GM12878 (cell line): ENCODE measurements at regions not wholly inside any gene's neighbourhood (a gene's known extent, or its start where the extent isn't known, plus 50 kb on each side); places are given as distances from the start of the nearest gene placed in this dataset.

Experiments used
- ATAC-seq: fragments of 200-7000 bp; cut with Tn5 transposase; 3 replicates; pipeline ENCODE4 v1.9.1; 2020; ENCODE audit warnings: mild to moderate bottlenecking, moderate library complexity
- BruUV-seq: library from RNA; stranded (reverse); fragments of 400-500 nt; replicated peaks from 2 replicates; lab custom pipeline; 2021; lab: Mats Ljungman, UMichigan
- CTCF ChIA-PET: fragments of 300-600 bp; sonication (Branson Sonifier 250); formaldehyde crosslinking; extraction: SDS; loops from one replicate; lab custom pipeline; 2021; ENCODE audit warnings: inconsistent platforms; lab: Yijun Ruan, JAX
- POLR2A ChIA-PET: fragments of 350-600 bp; formaldehyde crosslinking; extraction: SDS; loops from one replicate; lab custom pipeline; 2021; ENCODE audit warnings: inconsistent platforms; lab: Charles Lee
- RAD21 ChIA-PET: fragments of 300-600 bp; sonication (Branson Sonifier 250); formaldehyde crosslinking; loops from one replicate; lab custom pipeline; 2023; ENCODE audit warnings: antibody characterized with exemption; ENCODE audit not compliant: unreplicated experiment; lab: Charles Lee
- SMC1A ChIA-PET: fragments of 300-600 bp; sonication (Branson Sonifier 250); formaldehyde crosslinking; loops from one replicate; lab custom pipeline; 2023; ENCODE audit not compliant: unreplicated experiment, uncharacterized antibody; lab: Charles Lee
- DNase-seq: peaks from one replicate; pipeline ENCODE4 v3.0.0-alpha.2; 2011; ENCODE audit warnings: low read depth, low spot score
- FAIRE-seq: peaks from 3 replicates; lab custom pipeline; 2011; peaks lifted over from hg19 to GRCh38; lab: Jason Lieb, UNC
- H2AFZ ChIP-seq: 2 replicates; pipeline ENCODE4 v1.6.0; 2011; ENCODE audit warnings: low read depth, low read length, control low read depth; ENCODE audit not compliant: control insufficient read depth
- H3K27ac ChIP-seq: 2 replicates; pipeline ENCODE4 v1.5.1; 2011; ENCODE audit warnings: control low read depth; ENCODE audit not compliant: control insufficient read depth, insufficient read depth
- H3K27me3 ChIP-seq, 2 experiments: replicated peaks in 1 of 2; 2 replicates each; pipeline versions ENCODE4 v1.6.0 to v1.6.1; 2011; ENCODE audit warnings: low read length in 1 of 2; ENCODE audit not compliant: control insufficient read depth in 2 of 2, insufficient read depth in 2 of 2
- H3K36me3 ChIP-seq, 2 experiments: 2 replicates each; pipeline ENCODE4 v1.5.1; 2011; ENCODE audit warnings: low read length in 1 of 2; ENCODE audit not compliant: control insufficient read depth in 2 of 2, insufficient read depth in 2 of 2
- H3K4me1 ChIP-seq: 2 replicates; pipeline ENCODE4 v1.6.1; 2011; ENCODE audit warnings: mild to moderate bottlenecking, low read length, moderate library complexity, mixed read lengths; ENCODE audit not compliant: control insufficient read depth, insufficient read depth
- H3K4me2 ChIP-seq: 2 replicates; pipeline ENCODE4 v1.6.0; 2011; ENCODE audit warnings: control low read depth; ENCODE audit not compliant: control insufficient read depth, insufficient read depth
- H3K4me3 ChIP-seq: fragments of 200-600 bp; sonication (generic); 2 replicates; pipeline ENCODE4 v1.5.1; 2016
- H3K79me2 ChIP-seq: 2 replicates; pipeline ENCODE4 v1.6.0; 2011; ENCODE audit warnings: low read length; ENCODE audit not compliant: control insufficient read depth, insufficient read depth
- H3K9ac ChIP-seq: 2 replicates; pipeline ENCODE4 v1.8.0; 2011; ENCODE audit warnings: low read length, control low read depth, mixed read lengths; ENCODE audit not compliant: control insufficient read depth, insufficient read depth
- H3K9me3 ChIP-seq: replicated peaks from 3 replicates; pipeline ENCODE4 v1.5.1; 2011; ENCODE audit warnings: mild to moderate bottlenecking, low read length; ENCODE audit not compliant: control insufficient read depth, insufficient read depth
- H4K20me1 ChIP-seq: 2 replicates; pipeline ENCODE4 v1.6.0; 2011; ENCODE audit not compliant: control insufficient read depth, insufficient read depth
- ETV6 ChIP-seq, 2 experiments: fragments of 450-650 bp in 1 of 2; IDR thresholded peaks in 1 of 2; conservative IDR thresholded peaks in 1 of 2; 2 replicates each; pipeline ENCODE4 v1.6.1; 2014; ENCODE audit warnings: antibody characterized with exemption in 1 of 2, borderline replicate concordance in 1 of 2, low read depth in 1 of 2, mild to moderate bottlenecking in 1 of 2, moderate library complexity in 1 of 2
- FOXM1 ChIP-seq: IDR thresholded peaks from 2 replicates; pipeline ENCODE4 v1.6.1; 2012; ENCODE audit warnings: low read depth, mild to moderate bottlenecking, inconsistent platforms, low read length, moderate library complexity
- HCFC1 ChIP-seq: fragments of 150-350 bp; IDR thresholded peaks from 2 replicates; pipeline ENCODE4 v1.6.1; 2014; ENCODE audit warnings: low read length
- MLLT1 ChIP-seq: fragments of 450-650 bp; IDR thresholded peaks from 2 replicates; pipeline ENCODE4 v1.6.1; 2016; ENCODE audit warnings: mild to moderate bottlenecking
- PAX5 ChIP-seq: IDR thresholded peaks from 2 replicates; pipeline ENCODE4 v1.6.1; 2011; ENCODE audit warnings: low read depth, low read length, borderline replicate concordance
- PBX3 ChIP-seq: IDR thresholded peaks from 2 replicates; pipeline ENCODE4 v1.6.1; 2011; ENCODE audit warnings: mild to moderate bottlenecking, low read depth, low read length, moderate library complexity; ENCODE audit not compliant: insufficient replicate concordance
- SPI1 ChIP-seq: IDR thresholded peaks from 2 replicates; pipeline ENCODE4 v1.6.1; 2011; ENCODE audit warnings: low read depth, mild to moderate bottlenecking, low read length, moderate library complexity, borderline replicate concordance; ENCODE audit not compliant: insufficient read depth
- TCF7 ChIP-seq: IDR thresholded peaks from 2 replicates; pipeline ENCODE4 v1.6.1; 2014; ENCODE audit warnings: antibody characterized with exemption, borderline replicate concordance
- WGBS: methylation state at CpG from one replicate; pipeline ENCODE4 v1.1.6; 2016; ENCODE audit warnings: low lambda C conversion rate; ENCODE audit not compliant: insufficient replicate concordance, insufficient coverage; ENCODE audit errors: missing lambda C conversion rate; 5-methylcytosine and 5-hydroxymethylcytosine counted together
- in situ Hi-C: fragments of 300-500 bp; cut with MboI; formaldehyde crosslinking; loops from 9 replicates; pipeline ENCODE4 v1.14.3; 2018; ENCODE audit warnings: mixed read lengths
- intact Hi-C: fragments of 100-400 bp; cut with micrococcal nuclease; formaldehyde crosslinking; loops from one replicate; pipeline ENCODE4 v1.14.2; 2022; ENCODE audit not compliant: unreplicated experiment

GRCh38 chr11:27217948-27218420 lies 145.0 kb downstream of the CCDC34 start:
- ChIA-PET POLR2A (no interaction called here), RAD21 (interaction anchor here (1.0 to 7.1 kb wide), 2 partner anchors 14 to 34 kb away, joined by 3 to 73 read pairs; no protein-coding TSS in a partner anchor), CTCF (interaction anchor here (0.8 to 1.1 kb wide), 3 partner anchors 13 to 267 kb away, joined by 3 to 4 read pairs (median 3); no protein-coding TSS in a partner anchor), SMC1A (interaction anchor here (1.4 to 14.9 kb wide), 2 partner anchors 13 to 78 kb away, joined by 3 to 189 read pairs; no protein-coding TSS in a partner anchor)
- no peaks in the 10 kb centered on the region for H3K4me1 ChIP-seq
- no peaks in the 10 kb centered on the region for H3K9me3 ChIP-seq
- H3K79me2 ChIP-seq: no peaks in the 10 kb centered on the region
- no TSS peak for BruUV-seq
- ATAC-seq: no peak
- no peak overlapping the region for H3K27ac ChIP-seq
- WGBS: 30% methylated on average over 1 of the region's 1 CpG
- no peak overlapping the region for H3K4me2 ChIP-seq
- H3K9ac ChIP-seq: no peak overlapping the region
- no peak for FAIRE-seq
- H3K27me3 ChIP-seq: no peaks in the 10 kb centered on the region
- H4K20me1 ChIP-seq: no peaks in the 10 kb centered on the region; the same call in 1 of the 2 replicates
- no peaks in the 10 kb centered on the region for H3K36me3 ChIP-seq
- H2AFZ ChIP-seq: no peak overlapping the region
- no peak for TF ChIP-seq HCFC1
- no peak for TF ChIP-seq SPI1
- no peak for TF ChIP-seq ETV6 (conservative IDR thresholded peaks at IDR 0.05 in 1 of 2, IDR thresholded peaks at IDR 0.05 in 1 of 2; ENCODE audit: borderline replicate concordance in 1 of 2, low read depth in 1 of 2)
- TF ChIP-seq PBX3: no peak
- TF ChIP-seq MLLT1: no peak
- no peak for TF ChIP-seq TCF7
- TF ChIP-seq PAX5: no peak
- TF ChIP-seq FOXM1: no peak
- no peak for DNase-seq
- no peak overlapping the region for H3K4me3 ChIP-seq
- intact Hi-C loops (no loop called here), in situ Hi-C loops (no loop called here)
